ENCODE measurements at regions not wholly inside any gene's neighbourhood (a gene's known extent, or its start where the extent isn't known, plus 50 kb on each side); places are given as distances from the start of the nearest gene placed in this dataset.

- H3K36me3 Mint-ChIP-seq: no peaks in the 10 kb centered on the region
These were observed 344.3 kb downstream of the CYP26B1 start for GRCh38 chr2:71803398-71803797.

GRCh38 chr2:71802556-71802955 lies 345.1 kb downstream of the CYP26B1 start:
- DNase-seq (ENCODE audit: low spot score in 2 of 2, unreplicated experiment in 2 of 2): peak in 1 of 2 experiments; percentile 25
- no peak overlapping the region for H3K4me3 Mint-ChIP-seq
- H3K27me3 Mint-ChIP-seq (ENCODE audit: low read depth): no peaks in the 10 kb centered on the region
- no peak overlapping the region for H3K27ac Mint-ChIP-seq
- TF ChIP-seq CTCF (IDR thresholded peaks at IDR 0.05; ENCODE audit: unreplicated experiment): no peak
- H3K4me1 Mint-ChIP-seq: peaks cover 32% of the 10 kb centered on the region
- H3K36me3 Mint-ChIP-seq: no peaks in the 10 kb centered on the region
- no peaks in the 10 kb centered on the region for H3K9me3 Mint-ChIP-seq

More at GRCh38 chr2:71803398-71803797, 344.3 kb downstream of the CYP26B1 start:
- Mint-ChIP-seq H3K27ac (no peak overlapping the region), H3K4me3 (no peak overlapping the region), H3K4me1 (peaks cover 37% of the 10 kb centered on the region), H3K27me3 (ENCODE audit: low read depth) (no peaks in the 10 kb centered on the region), H3K9me3 (no peaks in the 10 kb centered on the region)
- peak in 1 of 2 experiments; percentile 10 for DNase-seq (ENCODE audit: low spot score in 2 of 2, unreplicated experiment in 2 of 2)
- no peak for TF ChIP-seq CTCF (IDR thresholded peaks at IDR 0.05; ENCODE audit: unreplicated experiment)

- peak in 1 of 2 experiments; percentile 67 for DNase-seq (ENCODE audit: low spot score in 2 of 2, unreplicated experiment in 2 of 2)
- peaks cover 33% of the 10 kb centered on the region for H3K4me1 Mint-ChIP-seq
- no peak for TF ChIP-seq CTCF (IDR thresholded peaks at IDR 0.05; ENCODE audit: unreplicated experiment)
- H3K27ac Mint-ChIP-seq: no peak overlapping the region
- H3K27me3 Mint-ChIP-seq (ENCODE audit: low read depth): no peaks in the 10 kb centered on the region
- no peaks in the 10 kb centered on the region for H3K36me3 Mint-ChIP-seq
- no peaks in the 10 kb centered on the region for H3K9me3 Mint-ChIP-seq
- H3K4me3 Mint-ChIP-seq: no peak overlapping the region
These were observed 345.7 kb downstream of the CYP26B1 start for GRCh38 chr2:71801969-71802368.

GRCh38 chr2:71801556-71801955 lies 346.1 kb downstream of the CYP26B1 start:
- Mint-ChIP-seq H3K27ac (peak overlapping the region; percentile 57), H3K4me3 (no peak overlapping the region), H3K36me3 (no peaks in the 10 kb centered on the region), H3K27me3 (ENCODE audit: low read depth) (no peaks in the 10 kb centered on the region), H3K4me1 (peaks cover 33% of the 10 kb centered on the region), H3K9me3 (no peaks in the 10 kb centered on the region)
- DNase-seq (ENCODE audit: low spot score in 2 of 2, unreplicated experiment in 2 of 2): no peak
- TF ChIP-seq CTCF (IDR thresholded peaks at IDR 0.05; ENCODE audit: unreplicated experiment): no peak

GRCh38 chr2:71800851-71801250 lies 346.8 kb downstream of the CYP26B1 start:
- no peak for TF ChIP-seq CTCF (IDR thresholded peaks at IDR 0.05; ENCODE audit: unreplicated experiment)
- Mint-ChIP-seq H3K4me3 (no peak overlapping the region), H3K4me1 (peaks cover 38% of the 10 kb centered on the region), H3K27ac (peak overlapping the region; percentile 23), H3K36me3 (no peaks in the 10 kb centered on the region), H3K27me3 (ENCODE audit: low read depth) (no peaks in the 10 kb centered on the region), H3K9me3 (no peaks in the 10 kb centered on the region)
- DNase-seq (ENCODE audit: low spot score in 2 of 2, unreplicated experiment in 2 of 2): no peak

Data from mesothelial cell of epicardium (in vitro differentiated cells).